GM10266 (cell line): ENCODE measurements at regions not wholly inside any gene's neighbourhood (a gene's known extent, or its start where the extent isn't known, plus 50 kb on each side); places are given as distances from the start of the nearest gene placed in this dataset.

Source experiments
- DNase-seq: peaks from one replicate; pipeline ENCODE4 v3.0.0; 2012; ENCODE audit errors: extremely low spot score
- TF ChIP-seq, protein P1 (sequence below): IDR thresholded peaks from 2 replicates; pipeline ENCODE4 v1.5.1; 2012; ENCODE audit warnings: mild to moderate bottlenecking, low read depth; ENCODE audit not compliant: control insufficient read depth, insufficient read depth; ENCODE audit errors: missing control alignments

DNA sequence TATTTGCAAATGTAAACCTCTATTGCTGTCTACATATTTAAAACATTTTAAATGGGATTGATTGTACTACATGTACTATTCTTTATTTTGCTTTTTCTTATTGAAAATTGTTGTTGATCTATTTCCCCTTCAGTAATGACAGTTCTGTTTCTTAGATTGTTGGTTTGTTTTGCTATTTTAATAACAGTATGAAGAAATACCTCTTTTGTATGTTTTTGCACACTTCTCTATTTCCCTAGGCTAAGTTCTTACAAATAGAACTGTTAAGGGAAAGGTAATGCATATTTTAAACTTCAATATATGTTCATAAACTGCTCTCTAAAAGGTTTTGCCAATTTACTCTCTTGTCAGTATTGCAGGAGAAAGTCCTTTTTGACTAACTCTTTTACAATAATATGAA, 195.0 kb upstream of the PRPS1L1 start:
- TF ChIP-seq, protein P1, sequence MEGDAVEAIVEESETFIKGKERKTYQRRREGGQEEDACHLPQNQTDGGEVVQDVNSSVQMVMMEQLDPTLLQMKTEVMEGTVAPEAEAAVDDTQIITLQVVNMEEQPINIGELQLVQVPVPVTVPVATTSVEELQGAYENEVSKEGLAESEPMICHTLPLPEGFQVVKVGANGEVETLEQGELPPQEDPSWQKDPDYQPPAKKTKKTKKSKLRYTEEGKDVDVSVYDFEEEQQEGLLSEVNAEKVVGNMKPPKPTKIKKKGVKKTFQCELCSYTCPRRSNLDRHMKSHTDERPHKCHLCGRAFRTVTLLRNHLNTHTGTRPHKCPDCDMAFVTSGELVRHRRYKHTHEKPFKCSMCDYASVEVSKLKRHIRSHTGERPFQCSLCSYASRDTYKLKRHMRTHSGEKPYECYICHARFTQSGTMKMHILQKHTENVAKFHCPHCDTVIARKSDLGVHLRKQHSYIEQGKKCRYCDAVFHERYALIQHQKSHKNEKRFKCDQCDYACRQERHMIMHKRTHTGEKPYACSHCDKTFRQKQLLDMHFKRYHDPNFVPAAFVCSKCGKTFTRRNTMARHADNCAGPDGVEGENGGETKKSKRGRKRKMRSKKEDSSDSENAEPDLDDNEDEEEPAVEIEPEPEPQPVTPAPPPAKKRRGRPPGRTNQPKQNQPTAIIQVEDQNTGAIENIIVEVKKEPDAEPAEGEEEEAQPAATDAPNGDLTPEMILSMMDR: no peak
- DNase-seq: no peak

DNA sequence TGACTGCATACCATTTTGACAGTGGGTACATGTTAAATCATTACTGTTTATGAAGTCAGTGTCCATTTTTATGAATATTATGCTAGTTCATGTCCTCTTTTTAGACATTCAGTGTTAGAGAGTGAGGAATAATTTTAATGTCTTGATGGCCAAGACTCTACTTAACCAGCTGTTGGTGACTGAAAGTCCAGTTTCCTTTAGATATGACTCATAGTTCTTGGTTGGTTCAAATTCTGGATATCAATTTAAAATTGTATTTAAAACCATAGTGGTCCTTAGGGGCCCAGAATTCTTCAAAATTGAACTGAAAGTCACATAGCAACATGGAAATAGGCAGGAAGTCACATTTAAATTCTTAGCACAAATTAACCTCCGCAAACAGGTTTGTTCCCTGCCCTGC, 196.5 kb upstream of the PRPS1L1 start:
- TF ChIP-seq, protein P1: no peak
- no peak for DNase-seq

DNA sequence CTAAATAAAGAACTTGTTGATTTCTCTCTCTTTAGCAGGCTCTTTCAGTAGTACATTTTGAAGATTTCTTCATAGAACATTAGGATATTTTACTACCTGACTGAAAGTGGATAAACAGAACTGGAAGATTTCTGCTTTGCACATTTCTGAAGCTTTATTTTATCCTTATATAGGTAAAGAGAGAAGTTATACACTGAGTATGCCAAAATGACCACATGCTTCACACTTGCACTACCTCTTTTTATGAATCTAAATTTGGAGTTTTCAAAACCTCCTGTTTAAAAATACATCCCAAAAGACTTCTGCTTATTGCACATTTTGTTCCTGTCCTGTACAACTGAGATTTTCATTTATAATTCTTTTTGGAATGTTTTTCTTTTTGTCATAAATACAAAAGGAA, 197.4 kb upstream of the PRPS1L1 start:
- TF ChIP-seq, protein P1: no peak
- no peak for DNase-seq

DNA sequence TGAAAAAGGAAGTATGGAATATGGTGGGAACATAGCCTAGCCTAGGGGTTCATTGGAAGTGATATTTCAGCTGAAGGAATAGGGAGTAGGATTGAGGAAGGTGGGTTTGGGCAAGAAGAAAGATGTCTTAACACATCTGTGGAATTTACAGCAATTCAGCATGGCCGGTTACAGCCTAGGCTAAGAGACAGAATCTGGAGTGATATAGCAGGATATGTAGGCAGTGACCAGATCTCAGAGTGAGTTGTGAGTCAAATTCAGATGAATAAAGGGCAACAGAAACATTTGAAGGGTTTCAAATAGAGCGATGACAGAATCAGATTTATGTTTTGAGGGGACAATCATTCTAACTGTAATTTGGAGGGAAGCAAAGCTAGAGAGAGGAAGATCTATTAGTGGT, 199.0 kb upstream of the PRPS1L1 start:
- no peak for DNase-seq
- TF ChIP-seq, protein P1: no peak

DNA sequence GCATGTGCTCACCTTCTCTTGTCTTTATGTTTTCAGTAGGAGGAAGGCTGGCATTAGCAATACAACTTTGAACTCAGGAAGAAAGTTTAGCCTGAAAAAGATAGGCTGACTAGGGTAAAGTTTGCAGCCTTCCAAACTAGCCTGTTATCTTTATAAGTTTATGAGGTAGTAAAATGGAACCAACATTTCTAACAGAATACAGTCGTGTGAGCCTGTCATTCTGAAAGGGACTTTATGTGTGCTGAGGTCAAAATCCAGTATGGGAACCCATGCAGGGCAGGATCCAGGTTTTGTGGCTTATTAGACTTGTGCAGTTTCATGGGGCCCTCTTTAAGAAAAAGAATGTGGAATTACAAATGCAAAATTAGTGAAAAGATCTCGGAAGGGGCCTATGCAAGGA, 201.0 kb upstream of the PRPS1L1 start:
- TF ChIP-seq, protein P1: no peak
- no peak for DNase-seq

DNA sequence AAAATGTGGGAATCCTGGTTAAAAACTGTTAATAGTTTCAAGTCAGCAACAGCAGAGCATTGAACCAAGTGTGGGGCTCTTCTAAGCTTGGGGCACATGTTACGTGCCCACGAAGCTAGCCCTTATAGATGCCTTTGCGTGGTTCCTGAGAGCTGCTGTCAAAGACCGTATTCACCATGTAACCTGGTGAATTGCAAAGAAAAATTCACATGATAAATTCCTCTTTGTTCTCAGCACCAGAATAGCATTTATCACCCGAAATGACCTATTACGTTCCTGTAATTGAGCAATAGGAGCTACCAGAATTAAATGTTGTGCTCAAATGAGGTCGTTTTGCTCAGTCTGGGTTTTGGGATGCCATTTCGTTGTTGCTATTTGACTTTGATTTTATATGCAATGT, 202.6 kb upstream of the PRPS1L1 start:
- DNase-seq: no peak

DNA sequence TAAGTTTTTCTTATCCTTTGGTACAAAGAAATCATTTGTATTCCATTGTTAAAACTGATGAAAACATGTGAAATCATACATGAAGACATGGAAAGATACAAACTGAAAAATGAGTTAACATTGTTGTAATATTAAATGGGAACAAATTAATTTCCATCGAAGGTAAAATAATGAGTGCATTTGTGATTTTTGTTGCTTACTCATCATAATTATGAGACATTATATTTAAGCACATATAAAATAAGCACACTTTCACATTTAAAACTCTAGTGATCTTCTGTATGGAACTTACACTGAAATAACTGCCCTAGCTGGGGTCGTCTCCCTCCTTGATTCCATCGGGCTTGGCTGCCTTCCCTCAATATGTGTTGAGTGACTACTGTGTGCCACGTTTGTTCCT, 204.2 kb upstream of the PRPS1L1 start:
- TF ChIP-seq, protein P1: no peak
- no peak for DNase-seq

More for the DNA sequence above, 202.6 kb upstream of the PRPS1L1 start:
- TF ChIP-seq, protein P1: no peak
